PFSK-1 (cell line): ENCODE measurements at regions not wholly inside any gene's neighbourhood (a gene's known extent, or its start where the extent isn't known, plus 50 kb on each side); places are given as distances from the start of the nearest gene placed in this dataset.

Experiments
- FOXP2 ChIP-seq: optimal IDR thresholded peaks from 2 replicates; pipeline ENCODE3; 2011; ENCODE audit warnings: borderline replicate concordance, control low read depth, inconsistent platforms; ENCODE audit not compliant: insufficient read depth; ENCODE audit errors: extremely low read length, extremely low read depth
- POLR2AphosphoS5 ChIP-seq: IDR thresholded peaks from 2 replicates; pipeline ENCODE4 v1.6.1; 2012; ENCODE audit warnings: low read depth, mild to moderate bottlenecking, control low read depth, low read length, moderate library complexity
- SIN3A ChIP-seq: IDR thresholded peaks from 2 replicates; pipeline ENCODE4 v1.6.1; 2012; ENCODE audit warnings: mild to moderate bottlenecking, low read length, moderate library complexity, borderline replicate concordance; ENCODE audit not compliant: insufficient read depth
- TAF1 ChIP-seq: IDR thresholded peaks from 2 replicates; pipeline ENCODE4 v1.6.1; 2012; ENCODE audit warnings: low read length, control low read depth, borderline replicate concordance; ENCODE audit not compliant: insufficient read depth
- TF ChIP-seq, protein P1 (sequence below), 2 experiments: IDR thresholded peaks; 2 replicates each; pipeline versions ENCODE4 v1.6.1 to v1.8.0; 2011 to 2012; ENCODE audit warnings: low read depth in 2 of 2, low read length in 2 of 2, control low read depth in 1 of 2, inconsistent platforms in 1 of 2, mild to moderate bottlenecking in 1 of 2, moderate library complexity in 1 of 2; ENCODE audit not compliant: insufficient read depth in 1 of 2

DNA sequence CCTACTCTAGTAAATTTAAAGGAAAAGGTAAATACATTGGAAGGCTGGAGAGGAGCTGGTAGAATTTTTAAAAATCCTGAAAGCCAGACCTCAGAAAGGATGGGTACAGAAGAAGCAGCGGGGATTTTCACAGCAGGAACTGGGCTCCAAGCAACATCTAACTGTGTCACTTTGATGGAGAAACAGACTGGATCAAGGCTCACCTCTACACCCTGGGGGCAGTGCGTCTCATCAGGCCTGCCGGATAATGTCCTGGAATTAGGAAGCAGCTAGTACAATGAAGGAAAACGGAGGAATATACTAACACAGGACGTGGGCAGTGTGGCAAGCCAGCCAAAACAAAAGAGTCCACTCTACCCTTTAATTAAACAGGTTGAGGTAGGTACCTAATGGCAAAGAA is 463.6 kb downstream of the TAF11L14 start:
- TF ChIP-seq POLR2AphosphoS5 (no peak), TAF1 (no peak), SIN3A (no peak), FOXP2 (no peak)
- TF ChIP-seq, protein P1, sequence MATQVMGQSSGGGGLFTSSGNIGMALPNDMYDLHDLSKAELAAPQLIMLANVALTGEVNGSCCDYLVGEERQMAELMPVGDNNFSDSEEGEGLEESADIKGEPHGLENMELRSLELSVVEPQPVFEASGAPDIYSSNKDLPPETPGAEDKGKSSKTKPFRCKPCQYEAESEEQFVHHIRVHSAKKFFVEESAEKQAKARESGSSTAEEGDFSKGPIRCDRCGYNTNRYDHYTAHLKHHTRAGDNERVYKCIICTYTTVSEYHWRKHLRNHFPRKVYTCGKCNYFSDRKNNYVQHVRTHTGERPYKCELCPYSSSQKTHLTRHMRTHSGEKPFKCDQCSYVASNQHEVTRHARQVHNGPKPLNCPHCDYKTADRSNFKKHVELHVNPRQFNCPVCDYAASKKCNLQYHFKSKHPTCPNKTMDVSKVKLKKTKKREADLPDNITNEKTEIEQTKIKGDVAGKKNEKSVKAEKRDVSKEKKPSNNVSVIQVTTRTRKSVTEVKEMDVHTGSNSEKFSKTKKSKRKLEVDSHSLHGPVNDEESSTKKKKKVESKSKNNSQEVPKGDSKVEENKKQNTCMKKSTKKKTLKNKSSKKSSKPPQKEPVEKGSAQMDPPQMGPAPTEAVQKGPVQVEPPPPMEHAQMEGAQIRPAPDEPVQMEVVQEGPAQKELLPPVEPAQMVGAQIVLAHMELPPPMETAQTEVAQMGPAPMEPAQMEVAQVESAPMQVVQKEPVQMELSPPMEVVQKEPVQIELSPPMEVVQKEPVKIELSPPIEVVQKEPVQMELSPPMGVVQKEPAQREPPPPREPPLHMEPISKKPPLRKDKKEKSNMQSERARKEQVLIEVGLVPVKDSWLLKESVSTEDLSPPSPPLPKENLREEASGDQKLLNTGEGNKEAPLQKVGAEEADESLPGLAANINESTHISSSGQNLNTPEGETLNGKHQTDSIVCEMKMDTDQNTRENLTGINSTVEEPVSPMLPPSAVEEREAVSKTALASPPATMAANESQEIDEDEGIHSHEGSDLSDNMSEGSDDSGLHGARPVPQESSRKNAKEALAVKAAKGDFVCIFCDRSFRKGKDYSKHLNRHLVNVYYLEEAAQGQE (IDR thresholded peaks at IDR 0.05; ENCODE audit: insufficient read depth in 1 of 2, low read depth in 2 of 2, low read length in 2 of 2), result no peak

DNA sequence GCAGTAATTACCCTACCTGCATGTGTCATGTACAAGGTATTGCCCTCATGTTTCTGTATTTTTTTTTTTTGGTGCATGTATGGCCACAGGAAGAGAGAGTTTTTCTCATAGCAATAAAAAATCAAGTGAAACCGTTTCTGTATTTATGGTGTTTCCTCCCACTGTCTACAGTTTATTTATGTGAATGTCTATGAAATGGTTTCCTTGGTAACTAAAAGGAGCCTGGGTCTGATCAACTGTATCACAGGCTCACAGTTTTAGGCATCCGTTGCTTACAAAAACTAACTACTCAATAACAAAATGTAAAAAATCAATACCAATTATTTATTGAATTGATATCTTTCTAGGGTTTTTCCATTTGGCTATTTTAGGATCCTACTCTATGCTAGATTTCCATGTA is 464.4 kb downstream of the TAF11L14 start:
- no peak for TF ChIP-seq POLR2AphosphoS5
- TF ChIP-seq FOXP2, result no peak
- TF ChIP-seq TAF1, result no peak
- TF ChIP-seq SIN3A, result no peak
- TF ChIP-seq, protein P1 (IDR thresholded peaks at IDR 0.05; ENCODE audit: insufficient read depth in 1 of 2, low read depth in 2 of 2, low read length in 2 of 2), result no peak

DNA sequence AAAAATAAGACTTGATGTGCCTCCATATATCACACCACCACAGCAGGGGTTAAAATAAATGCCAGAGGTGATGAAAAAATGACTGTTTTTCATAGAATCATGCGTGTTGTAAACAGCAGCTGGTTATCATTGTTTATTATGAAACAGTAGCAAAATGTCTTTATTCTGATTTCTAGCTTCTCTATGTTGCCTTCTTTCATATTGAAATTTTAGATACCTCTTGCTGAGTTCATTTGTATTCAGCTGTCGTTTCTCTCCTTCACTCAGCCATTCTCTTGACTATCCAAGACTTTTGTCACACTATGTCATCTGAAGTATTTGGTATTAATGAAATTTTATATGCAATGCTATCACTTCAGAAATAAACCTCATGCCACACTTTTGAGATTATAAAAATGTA is 465.0 kb downstream of the TAF11L14 start:
- TF ChIP-seq POLR2AphosphoS5 (no peak), SIN3A (no peak), FOXP2 (no peak), TAF1 (no peak)
- TF ChIP-seq, protein P1 (IDR thresholded peaks at IDR 0.05; ENCODE audit: insufficient read depth in 1 of 2, low read depth in 2 of 2, low read length in 2 of 2), result no peak

DNA sequence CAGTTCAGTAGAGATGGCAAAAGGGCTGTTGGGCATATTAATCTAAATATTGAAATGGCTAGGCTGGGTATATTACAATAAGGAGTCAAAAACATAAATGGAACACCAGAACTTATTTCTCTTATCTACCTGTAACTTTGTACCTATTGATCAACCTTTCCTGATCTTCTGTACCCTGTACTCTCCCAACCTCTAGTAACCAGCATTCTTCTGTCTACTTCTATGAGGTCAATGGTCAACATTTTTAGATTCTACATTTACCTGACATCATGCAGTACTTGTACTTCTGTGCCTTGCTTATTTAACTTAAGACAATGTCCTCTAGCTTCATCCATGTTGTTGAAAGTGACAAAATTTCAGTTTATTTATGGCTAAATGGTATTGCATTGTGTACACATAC is 467.3 kb downstream of the TAF11L14 start:
- TF ChIP-seq POLR2AphosphoS5 (no peak), SIN3A (no peak), TAF1 (no peak), FOXP2 (no peak)
- TF ChIP-seq, protein P1 (IDR thresholded peaks at IDR 0.05; ENCODE audit: insufficient read depth in 1 of 2, low read depth in 2 of 2, low read length in 2 of 2), result no peak

DNA sequence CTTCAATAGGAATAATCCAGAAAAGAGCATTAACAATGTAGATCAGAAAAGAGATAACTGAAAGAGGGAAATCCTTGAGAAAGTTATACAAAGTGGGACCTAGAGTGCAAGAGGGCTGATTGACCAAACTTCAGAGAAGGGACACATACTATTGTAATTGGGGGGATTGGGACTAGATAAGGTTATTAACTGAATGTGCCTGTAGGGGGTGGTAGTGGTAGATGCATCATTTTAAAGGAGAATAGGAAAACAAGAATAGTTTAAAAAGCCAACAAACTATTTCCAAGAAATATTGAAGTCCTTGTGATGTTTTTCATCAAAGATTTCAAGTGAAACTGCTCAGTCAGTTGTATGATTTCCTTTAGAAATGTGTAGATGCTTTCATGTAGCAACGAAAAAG is 468.5 kb downstream of the TAF11L14 start:
- no peak for TF ChIP-seq SIN3A
- TF ChIP-seq, protein P1 (IDR thresholded peaks at IDR 0.05; ENCODE audit: insufficient read depth in 1 of 2, low read depth in 2 of 2, low read length in 2 of 2), result no peak
- no peak for TF ChIP-seq POLR2AphosphoS5
- TF ChIP-seq TAF1, result no peak
- no peak for TF ChIP-seq FOXP2
